GM18951 (cell line): ENCODE measurements at regions not wholly inside any gene's neighbourhood (a gene's known extent, or its start where the extent isn't known, plus 50 kb on each side); places are given as distances from the start of the nearest gene placed in this dataset.
"Not testable (repeated sequence)": the region's sequence is repeated elsewhere in the genome, so short reads cannot be mapped to it uniquely, and the experiment has no call there.

Experiments
- POLR2A ChIP-seq: IDR thresholded peaks from 4 replicates; pipeline ENCODE4 v1.6.1; 2011; ENCODE audit warnings: mild to moderate bottlenecking; ENCODE audit not compliant: insufficient read length, insufficient read depth; ENCODE audit errors: extremely low read depth
- in situ Hi-C: fragments of 300-500 bp; cut with MboI; formaldehyde crosslinking; loops from one replicate; pipeline ENCODE4 v1.12.0; 2022; ENCODE audit warnings: low sequenced_read_pairs, mixed read lengths, inconsistent platforms; ENCODE audit not compliant: unreplicated experiment

GRCh38 chr13:30520571-30520970, 54.8 kb upstream of the HMGB1 start:
- in situ Hi-C loops = no loop called here
- TF ChIP-seq POLR2A = no peak

GRCh38 chr13:30523211-30523610, 57.5 kb upstream of the HMGB1 start:
- no peak for TF ChIP-seq POLR2A
- in situ Hi-C loops = no loop called here

GRCh38 chr13:30523817-30524216, 58.1 kb upstream of the HMGB1 start:
- in situ Hi-C loops = not testable (repeated sequence)

GRCh38 chr13:30525212-30525611, 59.5 kb upstream of the HMGB1 start:
- in situ Hi-C loops = not testable (repeated sequence)

GRCh38 chr13:30526612-30527495, 61.1 kb upstream of the HMGB1 start:
- no peak for TF ChIP-seq POLR2A
- in situ Hi-C loops = no loop called here

- TF ChIP-seq POLR2A = no peak
- in situ Hi-C loops = no loop called here
Observed at GRCh38 chr13:30529085-30529834, 63.5 kb upstream of the HMGB1 start.

GRCh38 chr13:30535046-30535445, 69.3 kb upstream of the HMGB1 start:
- in situ Hi-C loops = no loop called here
- TF ChIP-seq POLR2A = no peak

GRCh38 chr13:30545320-30545719, 72.4 kb upstream of the USPL1 start:
- TF ChIP-seq POLR2A = no peak
- in situ Hi-C loops = no loop called here

GRCh38 chr13:30548046-30548445, 69.7 kb upstream of the USPL1 start:
- in situ Hi-C loops = not testable (repeated sequence)

GRCh38 chr13:30551189-30551588, 66.5 kb upstream of the USPL1 start:
- in situ Hi-C loops = no loop called here
- no peak for TF ChIP-seq POLR2A

- in situ Hi-C loops = no loop called here
- no peak for TF ChIP-seq POLR2A
Observed at GRCh38 chr13:30552567-30552966, 65.2 kb upstream of the USPL1 start.

- in situ Hi-C loops = no loop called here
- no peak for TF ChIP-seq POLR2A
Observed at GRCh38 chr13:30559274-30559673, 58.4 kb upstream of the USPL1 start.

- no peak for TF ChIP-seq POLR2A
- in situ Hi-C loops = loop anchor here (10.0 kb wide), 1 partner anchor 425 kb away; no protein-coding TSS in a partner anchor
Observed at GRCh38 chr13:30560212-30560611, 57.5 kb upstream of the USPL1 start.

GRCh38 chr13:30561511-30561910, 56.2 kb upstream of the USPL1 start:
- in situ Hi-C loops = loop anchor here (10.0 kb wide), 1 partner anchor 427 kb away; no protein-coding TSS in a partner anchor
- no peak for TF ChIP-seq POLR2A
